SH-SY5Y (cell line): ENCODE measurements at regions not wholly inside any gene's neighbourhood (a gene's known extent, or its start where the extent isn't known, plus 50 kb on each side); places are given as distances from the start of the nearest gene placed in this dataset.

Experiments used
- GATA2 ChIP-seq: IDR thresholded peaks from 2 replicates; pipeline ENCODE4 v1.6.1; 2011; ENCODE audit warnings: mild to moderate bottlenecking, low read depth, low read length
- GATA3 ChIP-seq: IDR thresholded peaks from 2 replicates; pipeline ENCODE4 v1.6.1; 2011; ENCODE audit warnings: low read depth, mild to moderate bottlenecking, low read length, moderate library complexity

DNA sequence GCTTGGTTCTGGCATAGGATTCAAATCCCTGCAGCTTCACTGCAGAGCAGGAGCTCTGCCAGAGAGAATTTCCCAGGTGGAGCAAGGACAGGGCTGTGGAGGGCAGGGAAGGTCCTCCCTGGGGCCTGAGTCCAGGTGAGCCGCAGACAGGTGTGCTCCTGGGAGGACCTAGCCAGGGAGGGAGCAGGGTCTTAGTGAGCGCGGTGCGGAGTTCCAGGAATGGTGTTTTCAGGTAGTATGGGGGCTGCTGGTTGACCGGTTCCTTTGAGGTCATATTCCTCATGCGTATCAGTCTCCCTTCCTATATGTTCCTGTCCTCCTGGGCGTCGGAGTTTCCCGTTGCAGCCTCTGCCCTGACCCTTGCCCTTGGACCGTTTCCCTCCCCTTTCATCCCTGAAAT, 813.3 kb downstream of the KCNJ18 start:
- no peak for TF ChIP-seq GATA2
- no peak for TF ChIP-seq GATA3

GRCh38 chr17:22506231-22506630, 813.9 kb downstream of the KCNJ18 start:
- TF ChIP-seq GATA2 (no peak), GATA3 (no peak)

DNA sequence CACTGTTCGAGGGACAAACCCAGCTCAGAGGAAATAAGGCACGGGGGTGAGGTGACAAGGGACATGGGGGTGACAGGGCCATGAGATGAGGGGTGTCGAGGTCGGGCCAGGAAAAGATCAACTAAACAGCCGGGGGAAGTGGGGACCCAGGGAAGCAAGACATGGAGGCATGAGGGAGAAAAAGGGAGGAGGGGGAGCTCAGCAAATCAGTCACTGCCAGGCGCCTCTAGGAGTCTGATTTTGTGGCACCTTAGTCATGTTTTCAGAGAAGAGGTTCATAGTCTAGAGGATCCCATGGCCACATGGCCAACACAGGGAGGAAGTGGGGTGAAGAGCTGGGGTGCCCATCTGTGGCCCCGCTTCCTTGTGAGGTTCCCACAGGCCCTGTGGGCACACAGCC, 814.5 kb downstream of the KCNJ18 start:
- TF ChIP-seq GATA2 (no peak), GATA3 (no peak)

GRCh38 chr17:22507823-22508222, 815.5 kb downstream of the KCNJ18 start:
- TF ChIP-seq GATA2 (no peak), GATA3 (no peak)

DNA sequence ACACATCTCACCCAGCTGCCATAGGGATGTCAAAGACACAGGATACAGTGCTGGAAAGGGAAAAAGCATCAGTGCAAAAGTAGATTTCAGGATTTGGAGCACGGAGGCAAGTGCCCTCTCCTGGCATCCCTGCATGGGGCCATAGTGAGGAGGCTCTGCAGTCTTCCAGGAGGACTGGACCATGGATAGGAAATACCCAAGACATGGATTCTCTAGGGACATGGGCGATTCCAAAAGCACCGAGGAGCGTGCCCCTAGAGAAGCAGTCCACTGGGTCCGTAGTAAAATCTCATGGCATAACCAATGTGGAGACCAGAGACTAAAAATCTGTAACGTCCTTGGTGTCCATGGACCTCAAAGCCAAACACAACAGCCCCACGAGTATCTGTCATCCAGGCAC, 818.2 kb downstream of the KCNJ18 start:
- TF ChIP-seq GATA3 = no peak
- no peak for TF ChIP-seq GATA2

GRCh38 chr17:22511431-22511830, 819.1 kb downstream of the KCNJ18 start:
- no peak for TF ChIP-seq GATA2
- TF ChIP-seq GATA3 = no peak

DNA sequence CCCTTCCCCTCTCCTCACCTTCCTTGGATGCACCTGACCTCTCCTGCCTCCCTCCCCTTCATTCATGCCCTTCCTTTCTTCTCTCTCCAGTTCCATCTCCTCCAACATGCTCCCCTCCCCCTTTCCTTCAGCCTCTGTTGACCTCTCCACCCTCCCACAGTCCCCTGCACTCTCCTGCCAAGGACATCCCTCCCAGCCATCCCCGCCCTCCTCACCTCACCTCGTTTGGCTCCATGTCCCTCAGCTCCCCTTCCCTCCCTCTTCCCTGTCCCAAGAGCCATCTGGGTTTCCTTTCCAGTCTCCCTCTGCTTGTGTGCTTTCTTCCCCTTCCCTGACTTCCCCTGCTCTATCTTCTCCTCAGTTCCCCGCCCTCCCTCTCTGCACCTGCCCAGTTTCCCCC, 819.7 kb downstream of the KCNJ18 start:
- TF ChIP-seq GATA2 (no peak), GATA3 (no peak)

- TF ChIP-seq GATA2 (no peak), GATA3 (no peak)
These were observed 820.2 kb downstream of the KCNJ18 start for GRCh38 chr17:22512506-22512905.

GRCh38 chr17:22512997-22513538, 820.7 kb downstream of the KCNJ18 start:
- no peak for TF ChIP-seq GATA2
- no peak for TF ChIP-seq GATA3

DNA sequence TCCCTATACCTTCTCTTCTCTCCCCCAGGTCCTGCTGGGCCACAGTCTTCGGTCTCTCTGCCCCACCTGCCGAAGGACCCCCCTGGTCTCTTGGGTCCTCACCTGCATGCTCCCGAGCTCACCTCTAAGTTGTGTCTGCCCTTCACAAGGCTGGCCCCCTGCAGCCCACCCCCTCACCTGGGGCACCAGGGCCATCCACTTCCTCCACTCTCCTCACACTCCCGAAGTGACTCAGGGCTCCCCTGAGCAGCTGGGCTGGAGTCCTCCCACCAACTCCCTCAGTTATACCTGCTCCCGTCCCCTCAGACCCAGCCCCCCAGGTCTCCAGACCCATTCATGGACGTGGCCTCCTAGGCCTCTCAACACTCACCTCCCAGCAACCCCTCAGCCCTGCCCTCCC, 822.0 kb downstream of the KCNJ18 start:
- TF ChIP-seq GATA2 (no peak), GATA3 (no peak)

- TF ChIP-seq GATA2 (no peak), GATA3 (no peak)
These were observed 822.5 kb downstream of the KCNJ18 start for GRCh38 chr17:22514767-22515320.

DNA sequence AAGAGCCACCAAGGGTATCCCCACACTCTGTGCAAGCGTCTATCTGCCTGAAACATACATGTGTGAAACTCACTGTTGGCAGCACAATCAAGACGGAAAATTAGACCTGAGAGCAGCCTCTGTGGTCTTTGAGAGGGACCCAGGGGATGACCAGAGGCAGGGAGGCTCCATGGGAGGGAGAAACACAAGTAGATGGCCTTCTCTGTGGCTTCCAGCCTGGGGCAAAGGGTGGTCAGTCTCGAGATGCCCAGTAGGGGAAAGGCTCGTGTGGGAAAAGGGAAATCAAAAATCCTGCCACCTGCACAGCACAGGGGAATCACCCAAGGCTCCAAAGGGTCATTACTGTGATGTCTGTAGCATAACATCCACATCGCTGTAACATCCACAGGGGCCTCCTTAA, 823.3 kb downstream of the KCNJ18 start:
- TF ChIP-seq GATA2 (no peak), GATA3 (no peak)

DNA sequence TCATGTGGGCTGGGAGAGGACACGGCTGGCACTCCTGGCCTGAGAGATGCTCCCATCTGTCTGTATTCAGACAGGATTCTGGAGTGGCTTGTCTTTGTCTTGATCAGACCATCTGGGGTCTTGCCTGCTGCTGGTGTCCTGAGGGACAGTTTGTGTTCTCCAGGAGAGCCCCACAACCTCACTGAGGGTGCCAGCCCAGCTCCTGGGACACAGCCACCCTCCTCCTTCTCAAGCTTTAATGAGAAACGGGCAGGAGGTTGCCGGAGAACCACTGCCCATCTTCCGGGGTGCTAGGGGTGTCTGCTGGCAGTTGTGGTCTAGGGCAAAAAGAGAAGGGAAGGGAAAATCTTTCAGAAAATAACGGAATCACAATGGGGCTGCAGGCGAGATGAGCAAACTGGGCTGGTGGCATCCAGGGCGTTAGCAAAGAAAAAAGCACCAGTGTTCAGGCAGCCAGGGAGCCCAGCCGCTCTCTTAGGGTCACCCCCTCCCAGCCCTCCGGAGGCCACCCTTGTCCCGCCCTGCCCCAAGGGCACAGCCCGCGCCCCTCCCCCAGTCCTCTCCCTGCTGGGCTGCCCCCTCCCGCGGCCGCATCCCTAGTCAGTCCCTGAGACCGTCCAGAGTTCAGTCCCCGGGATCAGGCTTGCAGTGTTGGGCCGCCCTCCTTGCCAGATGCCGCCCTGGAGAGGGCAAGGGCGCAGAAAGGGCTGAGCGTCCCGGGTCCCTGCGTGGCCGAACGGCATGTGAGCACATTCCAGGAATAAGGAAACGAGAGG, 824.7 kb downstream of the KCNJ18 start:
- TF ChIP-seq GATA2 (no peak), GATA3 (no peak)

- no peak for TF ChIP-seq GATA3
These were observed 825.4 kb downstream of the KCNJ18 start for GRCh38 chr17:22517716-22518115.

- TF ChIP-seq GATA3 = no peak
- TF ChIP-seq GATA2 = no peak
These were observed 825.9 kb downstream of the KCNJ18 start for GRCh38 chr17:22518185-22518584.

- TF ChIP-seq GATA2 (no peak), GATA3 (no peak)
These were observed 877.3 kb downstream of the KCNJ18 start for GRCh38 chr17:22569459-22570143.
